GM21360 (cell line): ENCODE measurements at regions not wholly inside any gene's neighbourhood (a gene's known extent, or its start where the extent isn't known, plus 50 kb on each side); places are given as distances from the start of the nearest gene placed in this dataset.

Source experiments
- ATAC-seq: cut with Tn5 transposase; IDR thresholded peaks from one replicate; pipeline ENCODE4 v1.9.1; 2021; ENCODE audit warnings: mild to moderate bottlenecking, moderate library complexity; ENCODE audit not compliant: unreplicated experiment

- no peak for ATAC-seq
These were observed 1424.0 kb upstream of the PIK3C3 start for GRCh38 chr18:40531051-40531450.

GRCh38 chr18:40529478-40529877 lies 1425.6 kb upstream of the PIK3C3 start:
- no peak for ATAC-seq

GRCh38 chr18:40524881-40525280 lies 1430.2 kb upstream of the PIK3C3 start:
- ATAC-seq = no peak

- no peak for ATAC-seq
These were observed 1431.7 kb upstream of the PIK3C3 start for GRCh38 chr18:40523287-40523686.

GRCh38 chr18:40501026-40501425 lies 1454.0 kb upstream of the PIK3C3 start:
- no peak for ATAC-seq

GRCh38 chr18:40494603-40495002 lies 1460.4 kb upstream of the PIK3C3 start:
- ATAC-seq = no peak

GRCh38 chr18:40493316-40493715 lies 1461.7 kb upstream of the PIK3C3 start:
- no peak for ATAC-seq

GRCh38 chr18:40489301-40489700 lies 1465.7 kb upstream of the PIK3C3 start:
- ATAC-seq = no peak

- ATAC-seq = no peak
These were observed 1469.7 kb upstream of the PIK3C3 start for GRCh38 chr18:40485318-40485717.

GRCh38 chr18:40473221-40474029 lies 1481.6 kb upstream of the PIK3C3 start:
- ATAC-seq = no peak

- ATAC-seq = no peak
These were observed 1484.3 kb upstream of the PIK3C3 start for GRCh38 chr18:40470723-40471122.

GRCh38 chr18:40469851-40470250 lies 1485.2 kb upstream of the PIK3C3 start:
- no peak for ATAC-seq

- ATAC-seq = no peak
These were observed 1485.7 kb upstream of the PIK3C3 start for GRCh38 chr18:40469316-40469715.

- ATAC-seq = no peak
These were observed 1491.0 kb upstream of the PIK3C3 start for GRCh38 chr18:40464032-40464431.

GRCh38 chr18:40453903-40454302 lies 1501.1 kb upstream of the PIK3C3 start:
- no peak for ATAC-seq

GRCh38 chr18:40452599-40452998 lies 1502.4 kb upstream of the PIK3C3 start:
- no peak for ATAC-seq

GRCh38 chr18:40450751-40451150 lies 1504.3 kb upstream of the PIK3C3 start:
- no peak for ATAC-seq

- ATAC-seq = no peak
These were observed 1507.2 kb upstream of the PIK3C3 start for GRCh38 chr18:40447820-40448219.

- no peak for ATAC-seq
These were observed 1514.9 kb upstream of the PIK3C3 start for GRCh38 chr18:40440088-40440487.

GRCh38 chr18:40437517-40437916 lies 1517.5 kb upstream of the PIK3C3 start:
- ATAC-seq = no peak

- ATAC-seq = no peak
These were observed 1523.7 kb upstream of the PIK3C3 start for GRCh38 chr18:40431071-40431985.

GRCh38 chr18:40423291-40423690 lies 1531.7 kb upstream of the PIK3C3 start:
- no peak for ATAC-seq
